Neural crest cell (in vitro differentiated cells): ENCODE measurements at regions not wholly inside any gene's neighbourhood (a gene's known extent, or its start where the extent isn't known, plus 50 kb on each side); places are given as distances from the start of the nearest gene placed in this dataset.

Source experiments
- DNase-seq: peaks from one replicate; pipeline ENCODE4 v3.0.0; 2021; ENCODE audit warnings: low read depth, mixed read lengths, low spot score
- H3K27ac Mint-ChIP-seq: one replicate; pipeline ENCODE4 v1.8.0; 2021; ENCODE audit warnings: mild to moderate bottlenecking, mixed read lengths; ENCODE audit not compliant: unreplicated experiment
- H3K27me3 Mint-ChIP-seq: 2 replicates; pipeline ENCODE4 v1.8.0; 2021; ENCODE audit warnings: low read depth, mild to moderate bottlenecking, mixed read lengths
- H3K36me3 Mint-ChIP-seq: 2 replicates; pipeline ENCODE4 v1.8.0; 2021; ENCODE audit warnings: low read depth, mild to moderate bottlenecking, mixed read lengths
- H3K4me1 Mint-ChIP-seq: 2 replicates; pipeline ENCODE4 v1.8.0; 2021; ENCODE audit warnings: mixed read lengths
- H3K4me3 Mint-ChIP-seq: one replicate; pipeline ENCODE4 v1.8.0; 2021; ENCODE audit warnings: mild to moderate bottlenecking, mixed read lengths
- H3K9me3 Mint-ChIP-seq: 2 replicates; pipeline ENCODE4 v1.8.0; 2021; ENCODE audit warnings: mixed read lengths
- TF ChIP-seq, protein P1 (sequence below): fragments of 200-600 bp; sonication (generic); conservative IDR thresholded peaks from 2 replicates; pipeline ENCODE4 v1.5.0; 2021; ENCODE audit warnings: antibody characterized with exemption, mild to moderate bottlenecking

DNA sequence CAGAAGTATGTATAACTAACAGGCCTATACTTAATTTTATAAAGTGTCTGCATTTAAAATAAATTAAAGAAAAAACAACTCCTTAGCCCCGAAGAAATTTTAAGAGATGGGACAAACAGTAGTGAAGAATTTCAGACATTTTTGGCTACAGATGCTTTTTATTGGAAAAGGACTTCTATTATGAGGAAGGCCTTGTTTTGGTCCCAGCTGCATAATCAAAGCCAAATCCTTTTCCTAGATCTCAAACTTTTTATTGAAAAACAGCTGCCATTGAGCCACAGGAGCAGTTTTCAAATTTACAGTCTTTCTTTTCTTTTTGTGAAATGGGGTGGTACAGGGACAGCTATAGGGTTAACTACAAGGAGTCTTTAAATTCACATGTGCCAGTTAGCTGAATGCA, 51.3 kb upstream of the SETBP1 start:
- Mint-ChIP-seq H3K27ac (no peak overlapping the region), H3K4me3 (no peak overlapping the region), H3K9me3 (peaks cover 6% of the 10 kb centered on the region), H3K27me3 (no peaks in the 10 kb centered on the region), H3K36me3 (no peaks in the 10 kb centered on the region), H3K4me1 (no peaks in the 10 kb centered on the region)
- DNase-seq, result no peak
- TF ChIP-seq, protein P1, sequence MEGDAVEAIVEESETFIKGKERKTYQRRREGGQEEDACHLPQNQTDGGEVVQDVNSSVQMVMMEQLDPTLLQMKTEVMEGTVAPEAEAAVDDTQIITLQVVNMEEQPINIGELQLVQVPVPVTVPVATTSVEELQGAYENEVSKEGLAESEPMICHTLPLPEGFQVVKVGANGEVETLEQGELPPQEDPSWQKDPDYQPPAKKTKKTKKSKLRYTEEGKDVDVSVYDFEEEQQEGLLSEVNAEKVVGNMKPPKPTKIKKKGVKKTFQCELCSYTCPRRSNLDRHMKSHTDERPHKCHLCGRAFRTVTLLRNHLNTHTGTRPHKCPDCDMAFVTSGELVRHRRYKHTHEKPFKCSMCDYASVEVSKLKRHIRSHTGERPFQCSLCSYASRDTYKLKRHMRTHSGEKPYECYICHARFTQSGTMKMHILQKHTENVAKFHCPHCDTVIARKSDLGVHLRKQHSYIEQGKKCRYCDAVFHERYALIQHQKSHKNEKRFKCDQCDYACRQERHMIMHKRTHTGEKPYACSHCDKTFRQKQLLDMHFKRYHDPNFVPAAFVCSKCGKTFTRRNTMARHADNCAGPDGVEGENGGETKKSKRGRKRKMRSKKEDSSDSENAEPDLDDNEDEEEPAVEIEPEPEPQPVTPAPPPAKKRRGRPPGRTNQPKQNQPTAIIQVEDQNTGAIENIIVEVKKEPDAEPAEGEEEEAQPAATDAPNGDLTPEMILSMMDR, result no peak

DNA sequence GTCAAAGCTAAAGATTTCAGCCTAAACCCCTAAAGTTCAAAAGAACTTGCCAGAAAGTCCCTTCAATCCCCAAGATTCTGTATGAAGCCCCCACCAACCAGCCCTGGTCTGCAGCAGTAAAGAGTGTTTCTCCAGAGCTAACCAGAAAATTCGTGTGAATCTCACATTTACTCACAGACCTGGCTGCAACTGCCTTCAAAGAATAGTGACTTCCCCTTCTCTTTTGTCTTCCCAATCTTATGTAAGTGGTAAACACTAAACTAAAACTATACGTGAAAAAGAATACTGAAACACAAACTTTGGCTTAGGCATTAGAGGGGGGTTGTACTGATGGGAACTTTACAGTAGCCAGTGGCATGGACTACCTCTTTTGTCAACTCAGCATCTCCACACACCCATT, 50.6 kb upstream of the SETBP1 start:
- no peak overlapping the region for H3K27ac Mint-ChIP-seq
- no peak for DNase-seq
- no peaks in the 10 kb centered on the region for H3K4me1 Mint-ChIP-seq
- peaks cover 6% of the 10 kb centered on the region for H3K9me3 Mint-ChIP-seq
- TF ChIP-seq, protein P1, result no peak
- H3K4me3 Mint-ChIP-seq, result no peak overlapping the region
- no peaks in the 10 kb centered on the region for H3K36me3 Mint-ChIP-seq
- no peaks in the 10 kb centered on the region for H3K27me3 Mint-ChIP-seq
